Karpas-422 (cell line): ENCODE measurements at regions not wholly inside any gene's neighbourhood (a gene's known extent, or its start where the extent isn't known, plus 50 kb on each side); places are given as distances from the start of the nearest gene placed in this dataset.
A peak's percentile ranks its signal among the peaks of the same experiment; 100 is the strongest.

Source experiments
- DNase-seq: peaks from one replicate; pipeline ENCODE4 v3.0.0-alpha.2; 2015
- H2AFZ ChIP-seq: fragments of 200-600 bp; sonication (generic); 2 replicates; pipeline ENCODE4 v1.6.1; 2014; ENCODE audit warnings: antibody characterized with exemption, low read length, mixed read lengths
- H3K27ac ChIP-seq: fragments of 200-600 bp; sonication (generic); 2 replicates; pipeline ENCODE4 v1.5.1; 2014; ENCODE audit warnings: mild to moderate bottlenecking, low read length, moderate library complexity
- H3K27me3 ChIP-seq: fragments of 200-600 bp; sonication (generic); 2 replicates; pipeline ENCODE4 v1.6.1; 2014; ENCODE audit warnings: low read length, mixed read lengths
- H3K36me3 ChIP-seq: fragments of 200-600 bp; sonication (generic); 2 replicates; pipeline ENCODE4 v1.6.1; 2014; ENCODE audit warnings: low read length, mixed read lengths; ENCODE audit not compliant: insufficient read depth
- H3K4me1 ChIP-seq: fragments of 200-600 bp; sonication (generic); 2 replicates; pipeline ENCODE4 v1.6.1; 2014; ENCODE audit warnings: mild to moderate bottlenecking, low read length, mixed read lengths
- H3K4me2 ChIP-seq: fragments of 200-600 bp; sonication (generic); 2 replicates; pipeline ENCODE4 v1.6.1; 2014; ENCODE audit warnings: low read length, low read depth, mild to moderate bottlenecking; ENCODE audit not compliant: poor library complexity, severe bottlenecking
- H3K4me3 ChIP-seq: fragments of 200-600 bp; sonication (generic); 2 replicates; pipeline ENCODE4 v1.5.1; 2014; ENCODE audit warnings: mild to moderate bottlenecking, antibody characterized with exemption, low read length, mixed read lengths
- H3K79me2 ChIP-seq: fragments of 200-600 bp; sonication (generic); 2 replicates; pipeline ENCODE4 v1.6.1; 2014; ENCODE audit warnings: mild to moderate bottlenecking, low read length, mixed read lengths
- H3K9ac ChIP-seq: fragments of 200-600 bp; sonication (generic); 2 replicates; pipeline ENCODE4 v1.6.0; 2014; ENCODE audit warnings: low read length
- H3K9me2 ChIP-seq: fragments of 200-600 bp; sonication (generic), shearing (Covaris generic); replicated peaks from 2 replicates; pipeline ENCODE4 v1.6.0; 2014; ENCODE audit warnings: mild to moderate bottlenecking, low read length, moderate library complexity; ENCODE audit not compliant: insufficient read depth
- H3K9me3 ChIP-seq: fragments of 300-700, 200-600 bp; sonication (generic); 2 replicates; pipeline ENCODE4 v1.6.1; 2014; ENCODE audit warnings: low read length, mixed read lengths
- H4K20me1 ChIP-seq: fragments of 200-600 bp; sonication (generic); 2 replicates; pipeline ENCODE4 v1.6.1; 2014; ENCODE audit warnings: mild to moderate bottlenecking, antibody characterized with exemption, low read length, low read depth; ENCODE audit not compliant: insufficient read depth

- Histone ChIP-seq H3K79me2 (no peaks in the 10 kb centered on the region), H2AFZ (no peak overlapping the region), H3K27ac (no peak overlapping the region), H3K4me2 (no peak overlapping the region), H3K9ac (no peak overlapping the region), H3K9me3 (no peaks in the 10 kb centered on the region), H3K27me3 (no peaks in the 10 kb centered on the region), H3K9me2 (no peaks in the 10 kb centered on the region), H4K20me1 (no peaks in the 10 kb centered on the region), H3K36me3 (no peaks in the 10 kb centered on the region), H3K4me1 (peaks cover 4% of the 10 kb centered on the region; the same call in 1 of the 2 replicates), H3K4me3 (no peak overlapping the region)
- peak; percentile 43 for DNase-seq
These were observed 124.7 kb upstream of the CPEB2 start for GRCh38 chr4:14877246-14878225.

DNA sequence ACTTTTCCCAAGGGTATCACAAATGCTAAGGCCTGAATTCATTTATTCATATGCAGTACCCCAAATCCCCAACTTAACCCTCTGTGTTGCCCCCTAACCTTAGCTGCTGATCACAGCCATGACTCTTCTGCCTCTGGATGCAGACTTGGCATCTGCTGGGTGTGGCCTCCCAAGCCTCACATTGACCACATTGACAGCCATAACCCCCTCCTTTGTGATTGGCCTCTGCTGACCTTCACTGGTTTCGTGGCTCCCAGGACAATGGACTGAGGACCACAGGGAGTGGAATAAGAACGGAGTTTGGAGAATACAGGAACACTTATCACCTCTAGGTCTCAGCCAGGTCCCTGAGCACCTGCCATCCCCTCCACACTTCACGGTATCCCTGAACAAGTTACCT is 123.6 kb upstream of the CPEB2 start:
- Histone ChIP-seq H3K9me2 (no peaks in the 10 kb centered on the region), H3K4me1 (peaks cover 4% of the 10 kb centered on the region; the same call in 1 of the 2 replicates), H3K27ac (no peak overlapping the region), H3K9me3 (no peaks in the 10 kb centered on the region), H4K20me1 (no peaks in the 10 kb centered on the region), H3K9ac (no peak overlapping the region), H3K4me2 (no peak overlapping the region), H3K79me2 (no peaks in the 10 kb centered on the region), H2AFZ (no peak overlapping the region), H3K4me3 (no peak overlapping the region), H3K27me3 (no peaks in the 10 kb centered on the region), H3K36me3 (no peaks in the 10 kb centered on the region)
- no peak for DNase-seq

- Histone ChIP-seq H3K9me3 (no peaks in the 10 kb centered on the region), H3K27ac (no peak overlapping the region), H3K4me3 (no peak overlapping the region), H3K27me3 (no peaks in the 10 kb centered on the region), H3K4me2 (no peak overlapping the region), H2AFZ (no peak overlapping the region), H4K20me1 (no peaks in the 10 kb centered on the region), H3K79me2 (no peaks in the 10 kb centered on the region), H3K4me1 (peaks cover 4% of the 10 kb centered on the region; the same call in 1 of the 2 replicates), H3K36me3 (no peaks in the 10 kb centered on the region), H3K9me2 (no peaks in the 10 kb centered on the region), H3K9ac (no peak overlapping the region)
- DNase-seq = no peak
These were observed 122.6 kb upstream of the CPEB2 start for GRCh38 chr4:14879683-14880082.

DNA sequence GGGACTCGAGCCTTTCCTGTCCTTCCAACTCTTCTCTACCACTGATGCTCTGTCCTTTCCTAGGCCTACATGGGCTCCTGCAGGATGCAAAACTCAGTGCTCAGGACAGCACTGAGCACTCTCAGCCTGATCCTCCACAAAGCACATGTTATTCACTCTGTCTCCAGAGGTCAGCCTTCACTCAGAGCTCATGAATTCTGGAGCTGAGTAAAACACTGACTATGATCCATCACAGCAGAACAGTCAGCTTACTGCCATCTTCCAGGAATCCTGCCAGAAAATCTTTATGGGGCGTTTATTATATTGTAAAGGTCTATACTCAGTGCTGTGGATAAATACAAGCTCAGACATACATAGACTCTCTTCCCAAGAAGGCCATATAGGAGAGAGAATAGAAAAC is 121.5 kb upstream of the CPEB2 start:
- Histone ChIP-seq H3K9ac (no peak overlapping the region), H3K27ac (no peak overlapping the region), H3K4me3 (no peak overlapping the region), H4K20me1 (no peaks in the 10 kb centered on the region), H3K9me3 (no peaks in the 10 kb centered on the region), H3K79me2 (no peaks in the 10 kb centered on the region), H3K36me3 (no peaks in the 10 kb centered on the region), H2AFZ (no peak overlapping the region), H3K4me1 (peaks cover 4% of the 10 kb centered on the region; the same call in 1 of the 2 replicates), H3K4me2 (no peak overlapping the region), H3K9me2 (no peaks in the 10 kb centered on the region), H3K27me3 (no peaks in the 10 kb centered on the region)
- DNase-seq = no peak

- DNase-seq = no peak
- Histone ChIP-seq H3K4me3 (no peak overlapping the region), H3K4me1 (no peaks in the 10 kb centered on the region), H3K9ac (no peak overlapping the region), H3K27me3 (no peaks in the 10 kb centered on the region), H3K36me3 (no peaks in the 10 kb centered on the region), H3K9me3 (no peaks in the 10 kb centered on the region), H3K9me2 (no peaks in the 10 kb centered on the region), H3K27ac (no peak overlapping the region), H3K4me2 (no peak overlapping the region), H2AFZ (no peak overlapping the region), H4K20me1 (no peaks in the 10 kb centered on the region), H3K79me2 (no peaks in the 10 kb centered on the region)
These were observed 119.1 kb upstream of the CPEB2 start for GRCh38 chr4:14883166-14883565.

DNA sequence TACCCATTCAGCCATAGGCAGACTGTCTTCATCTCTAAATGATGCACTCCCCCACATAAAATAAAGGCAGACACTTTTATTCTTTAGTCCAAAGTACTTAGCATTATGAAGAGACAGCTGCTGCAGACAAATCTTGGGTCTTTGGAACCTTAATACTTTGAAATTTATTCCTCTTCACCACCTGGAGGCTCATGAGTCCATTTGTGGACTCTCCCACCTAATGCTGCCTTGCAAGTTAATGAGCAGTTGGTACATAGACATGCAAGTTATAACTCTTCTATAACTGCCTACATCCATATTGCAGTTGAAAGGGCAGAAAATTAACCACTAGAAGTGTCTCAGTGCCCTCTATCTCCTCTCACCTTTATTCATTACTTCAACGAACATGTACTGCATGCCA is 118.6 kb upstream of the CPEB2 start:
- Histone ChIP-seq H2AFZ (no peak overlapping the region), H3K27me3 (no peaks in the 10 kb centered on the region), H3K79me2 (no peaks in the 10 kb centered on the region), H3K9ac (no peak overlapping the region), H3K4me3 (no peak overlapping the region), H3K4me2 (no peak overlapping the region), H4K20me1 (no peaks in the 10 kb centered on the region), H3K9me3 (no peaks in the 10 kb centered on the region), H3K4me1 (no peaks in the 10 kb centered on the region), H3K27ac (no peak overlapping the region), H3K9me2 (no peaks in the 10 kb centered on the region), H3K36me3 (no peaks in the 10 kb centered on the region)
- DNase-seq = no peak

GRCh38 chr4:14887842-14888433 is 114.3 kb upstream of the CPEB2 start:
- Histone ChIP-seq H3K27ac (no peak overlapping the region), H3K36me3 (no peaks in the 10 kb centered on the region), H3K9ac (no peak overlapping the region), H2AFZ (no peak overlapping the region), H3K9me2 (no peaks in the 10 kb centered on the region), H3K4me1 (no peaks in the 10 kb centered on the region), H3K9me3 (no peaks in the 10 kb centered on the region), H3K4me3 (no peak overlapping the region), H3K27me3 (no peaks in the 10 kb centered on the region), H4K20me1 (no peaks in the 10 kb centered on the region), H3K4me2 (no peak overlapping the region), H3K79me2 (no peaks in the 10 kb centered on the region)
- DNase-seq = no peak

DNA sequence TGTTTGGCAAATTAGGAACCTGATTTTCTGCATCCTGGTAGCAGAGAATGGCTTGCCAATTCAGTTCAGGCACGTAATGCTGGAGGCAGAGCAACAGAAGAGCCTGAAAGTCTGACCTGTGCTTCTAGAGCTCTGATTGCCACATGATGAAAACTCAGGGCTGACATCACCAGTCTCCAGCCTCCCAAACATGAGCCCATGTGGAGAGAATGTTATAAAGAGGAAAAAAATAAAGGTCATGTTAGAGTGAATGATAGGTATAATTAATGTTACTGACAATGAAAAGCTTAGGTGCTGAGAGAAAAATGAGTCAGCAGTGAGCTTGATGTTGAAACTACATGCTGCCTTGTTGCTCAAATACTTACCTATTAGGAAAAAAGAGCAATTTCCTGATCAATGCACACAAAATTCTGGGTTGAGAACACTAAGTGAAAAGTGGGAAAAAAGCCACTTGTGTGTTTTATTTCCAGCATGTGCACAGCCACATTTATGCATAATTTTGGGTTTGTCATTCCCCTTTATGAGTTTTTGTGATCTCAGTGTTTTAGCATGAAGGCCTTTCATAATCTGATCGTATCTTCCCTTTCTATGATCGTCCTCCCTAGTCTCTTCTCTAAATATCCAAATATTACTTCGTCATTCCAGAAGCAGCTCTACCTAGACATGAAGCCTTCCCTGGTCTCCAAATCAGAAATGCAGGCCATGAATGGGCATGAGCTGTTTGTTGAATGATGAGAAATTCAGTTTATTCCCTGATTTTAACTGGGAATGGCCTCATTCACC is 113.3 kb upstream of the CPEB2 start:
- DNase-seq = no peak
- no peaks in the 10 kb centered on the region for H3K36me3 ChIP-seq
- H3K4me1 ChIP-seq = no peaks in the 10 kb centered on the region
- no peaks in the 10 kb centered on the region for H3K79me2 ChIP-seq
- H3K27ac ChIP-seq = no peak overlapping the region
- no peak overlapping the region for H2AFZ ChIP-seq
- H3K4me2 ChIP-seq = no peak overlapping the region
- no peaks in the 10 kb centered on the region; the same call in 1 of the 2 replicates for H3K9me2 ChIP-seq
- no peaks in the 10 kb centered on the region for H3K9me3 ChIP-seq
- no peak overlapping the region for H3K9ac ChIP-seq
- no peaks in the 10 kb centered on the region for H4K20me1 ChIP-seq
- H3K27me3 ChIP-seq = no peaks in the 10 kb centered on the region
- H3K4me3 ChIP-seq = no peak overlapping the region
